NCI-H1092 (cell line): ENCODE measurements at regions not wholly inside any gene's neighbourhood (a gene's known extent, or its start where the extent isn't known, plus 50 kb on each side); places are given as distances from the start of the nearest gene placed in this dataset.

Experiments
- DNase-seq: peaks from one replicate; lab custom pipeline; 2025; lab: John Stamatoyannopoulos, UW

GRCh38 chr22:47835726-47836125 lies 1073.3 kb downstream of the TBC1D22A start:
- no peak for DNase-seq

GRCh38 chr22:47826016-47826415 lies 1063.6 kb downstream of the TBC1D22A start:
- DNase-seq, result no peak

GRCh38 chr22:47822422-47822821 lies 1060.0 kb downstream of the TBC1D22A start:
- no peak for DNase-seq

- DNase-seq, result no peak
These were observed 1056.0 kb downstream of the TBC1D22A start for GRCh38 chr22:47818496-47818895.

GRCh38 chr22:47817380-47817779 lies 1054.9 kb downstream of the TBC1D22A start:
- no peak for DNase-seq

GRCh38 chr22:47816863-47817210 lies 1054.4 kb downstream of the TBC1D22A start:
- no peak for DNase-seq

- DNase-seq, result no peak
These were observed 1053.8 kb downstream of the TBC1D22A start for GRCh38 chr22:47816121-47816862.

- DNase-seq, result no peak
These were observed 1052.0 kb downstream of the TBC1D22A start for GRCh38 chr22:47814474-47814873.

- no peak for DNase-seq
These were observed 1051.2 kb downstream of the TBC1D22A start for GRCh38 chr22:47813661-47814060.

- DNase-seq, result no peak
These were observed 1049.5 kb downstream of the TBC1D22A start for GRCh38 chr22:47811971-47812370.

- DNase-seq, result no peak
These were observed 1048.4 kb downstream of the TBC1D22A start for GRCh38 chr22:47810505-47811500.

- DNase-seq, result no peak
These were observed 1046.6 kb downstream of the TBC1D22A start for GRCh38 chr22:47808886-47809620.

GRCh38 chr22:47808236-47808635 lies 1045.8 kb downstream of the TBC1D22A start:
- no peak for DNase-seq

- DNase-seq, result no peak
These were observed 1045.1 kb downstream of the TBC1D22A start for GRCh38 chr22:47807506-47807905.

GRCh38 chr22:47806894-47807293 lies 1044.4 kb downstream of the TBC1D22A start:
- DNase-seq, result no peak

- no peak for DNase-seq
These were observed 1043.0 kb downstream of the TBC1D22A start for GRCh38 chr22:47805394-47805935.

- no peak for DNase-seq
These were observed 1041.8 kb downstream of the TBC1D22A start for GRCh38 chr22:47804281-47804680.

GRCh38 chr22:47802421-47802820 lies 1040.0 kb downstream of the TBC1D22A start:
- DNase-seq, result no peak

- no peak for DNase-seq
These were observed 1039.2 kb downstream of the TBC1D22A start for GRCh38 chr22:47801541-47802245.

GRCh38 chr22:47798229-47798628 lies 1035.8 kb downstream of the TBC1D22A start:
- DNase-seq, result no peak

- no peak for DNase-seq
These were observed 1035.0 kb downstream of the TBC1D22A start for GRCh38 chr22:47797342-47797945.
